SK-N-MC (cell line): ENCODE measurements at regions not wholly inside any gene's neighbourhood (a gene's known extent, or its start where the extent isn't known, plus 50 kb on each side); places are given as distances from the start of the nearest gene placed in this dataset.

Experiments
- EZH2 ChIP-seq: fragments of 200-600 bp; sonication (generic); IDR thresholded peaks from one replicate; pipeline ENCODE4 v1.6.1; 2017; ENCODE audit warnings: antibody characterized with exemption
- POLR2AphosphoS5 ChIP-seq: IDR thresholded peaks from 2 replicates; pipeline ENCODE4 v1.6.1; 2012; ENCODE audit warnings: mild to moderate bottlenecking, low read depth, low read length, borderline replicate concordance

DNA sequence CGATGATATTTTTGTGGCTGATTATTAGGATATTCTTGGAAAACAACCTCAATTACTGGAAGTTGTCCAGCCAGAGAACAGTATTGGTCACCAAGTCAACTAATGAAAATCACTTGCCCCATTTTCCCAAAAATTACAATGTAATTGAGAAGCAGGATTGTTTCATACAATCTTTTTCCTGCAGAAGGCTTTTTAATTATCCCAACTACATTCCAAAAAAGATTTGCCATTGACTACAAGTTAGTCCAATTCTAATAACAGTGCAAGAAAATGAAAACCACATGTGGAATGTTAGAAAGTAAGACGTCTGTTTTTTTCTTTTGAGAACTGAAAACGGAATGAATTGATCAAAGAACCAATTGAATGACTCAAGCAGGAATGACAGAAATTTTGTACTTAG is 1195.8 kb downstream of the SORCS1 start:
- no peak for TF ChIP-seq POLR2AphosphoS5
- no peak for TF ChIP-seq EZH2
